Activated CD4-positive, alpha-beta T cell treated with anti-CD3 and anti-CD28 coated beads, Interleukin-2, amount 10 ng/mL, durations not matched to agents 7 days and 5 days (primary cell): ENCODE measurements at regions not wholly inside any gene's neighbourhood (a gene's known extent, or its start where the extent isn't known, plus 50 kb on each side); places are given as distances from the start of the nearest gene placed in this dataset.

ENCODE experiments used
- CTCF ChIA-PET: fragments of 350-600 bp; sonication (Branson Sonifier 250); formaldehyde crosslinking; loops from one replicate; lab custom pipeline; 2021; ENCODE audit warnings: antibody characterized with exemption; lab: Charles Lee
- POLR2A ChIA-PET: fragments of 350-600 bp; sonication (Branson Sonifier 250); formaldehyde crosslinking; loops from one replicate; lab custom pipeline; 2021; ENCODE audit warnings: antibody characterized with exemption; lab: Charles Lee
- DNase-seq: peaks from one replicate; pipeline ENCODE4 v3.0.0-alpha.2; 2020
- H3K27ac Mint-ChIP-seq: one replicate; pipeline ENCODE4 v1.8.0; 2021; ENCODE audit warnings: mild to moderate bottlenecking, moderate library complexity, mixed read lengths
- H3K27me3 Mint-ChIP-seq: one replicate; pipeline ENCODE4 v1.8.0; 2021; ENCODE audit warnings: mixed read lengths
- H3K36me3 Mint-ChIP-seq: one replicate; pipeline ENCODE4 v1.8.0; 2021; ENCODE audit warnings: low read depth, mixed read lengths
- H3K4me1 Mint-ChIP-seq: one replicate; pipeline ENCODE4 v1.8.0; 2021; ENCODE audit warnings: mixed read lengths
- H3K4me3 Mint-ChIP-seq: one replicate; pipeline ENCODE4 v1.8.0; 2021; ENCODE audit warnings: mild to moderate bottlenecking, moderate library complexity, mixed read lengths
- H3K9me3 Mint-ChIP-seq: one replicate; pipeline ENCODE4 v1.8.0; 2021; ENCODE audit warnings: mixed read lengths

GRCh38 chr18:73045037-73045436 lies 177.2 kb upstream of the NETO1 start:
- Mint-ChIP-seq H3K4me3 (no peak overlapping the region), H3K36me3 (no peaks in the 10 kb centered on the region)

GRCh38 chr18:73043611-73044010 lies 175.8 kb upstream of the NETO1 start:
- CTCF ChIA-PET = no interaction called here
- no peaks in the 10 kb centered on the region for H3K9me3 Mint-ChIP-seq
- H3K27me3 Mint-ChIP-seq = no peaks in the 10 kb centered on the region
- no peak for DNase-seq
- no peak overlapping the region for H3K4me3 Mint-ChIP-seq
- H3K4me1 Mint-ChIP-seq = no peaks in the 10 kb centered on the region
- POLR2A ChIA-PET = no interaction called here
- H3K36me3 Mint-ChIP-seq = no peaks in the 10 kb centered on the region
- no peak overlapping the region for H3K27ac Mint-ChIP-seq

More at GRCh38 chr18:73045037-73045436, 177.2 kb upstream of the NETO1 start:
- Mint-ChIP-seq H3K9me3 (no peaks in the 10 kb centered on the region), H3K27me3 (no peaks in the 10 kb centered on the region), H3K4me1 (no peaks in the 10 kb centered on the region), H3K27ac (no peak overlapping the region)
- ChIA-PET POLR2A (no interaction called here), CTCF (no interaction called here)
- DNase-seq = no peak

- no peak for DNase-seq
- ChIA-PET CTCF (no interaction called here), POLR2A (no interaction called here)
- Mint-ChIP-seq H3K9me3 (no peaks in the 10 kb centered on the region), H3K27ac (no peak overlapping the region), H3K4me3 (no peak overlapping the region), H3K36me3 (no peaks in the 10 kb centered on the region), H3K4me1 (no peaks in the 10 kb centered on the region), H3K27me3 (no peaks in the 10 kb centered on the region)
Measured at GRCh38 chr18:73043211-73043610, 175.4 kb upstream of the NETO1 start.

GRCh38 chr18:73040247-73040646 lies 172.5 kb upstream of the NETO1 start:
- Mint-ChIP-seq H3K9me3 (no peaks in the 10 kb centered on the region), H3K4me1 (no peaks in the 10 kb centered on the region), H3K4me3 (no peak overlapping the region), H3K36me3 (no peaks in the 10 kb centered on the region), H3K27ac (no peak overlapping the region), H3K27me3 (no peaks in the 10 kb centered on the region)
- no peak for DNase-seq
- ChIA-PET CTCF (no interaction called here), POLR2A (no interaction called here)

- H3K4me1 Mint-ChIP-seq = no peaks in the 10 kb centered on the region
- no peak overlapping the region for H3K27ac Mint-ChIP-seq
- no peaks in the 10 kb centered on the region for H3K27me3 Mint-ChIP-seq
- POLR2A ChIA-PET = no interaction called here
- DNase-seq = no peak
- H3K4me3 Mint-ChIP-seq = no peak overlapping the region
- CTCF ChIA-PET = no interaction called here
- no peaks in the 10 kb centered on the region for H3K36me3 Mint-ChIP-seq
- H3K9me3 Mint-ChIP-seq = peaks cover 2% of the 10 kb centered on the region
Measured at GRCh38 chr18:73038336-73038735, 170.5 kb upstream of the NETO1 start.

- CTCF ChIA-PET = no interaction called here
- POLR2A ChIA-PET = no interaction called here
- Mint-ChIP-seq H3K4me3 (no peak overlapping the region), H3K36me3 (no peaks in the 10 kb centered on the region), H3K27me3 (no peaks in the 10 kb centered on the region), H3K4me1 (no peaks in the 10 kb centered on the region), H3K9me3 (peaks cover 10% of the 10 kb centered on the region), H3K27ac (no peak overlapping the region)
- no peak for DNase-seq
Measured at GRCh38 chr18:73023975-73024374, 156.2 kb upstream of the NETO1 start.

GRCh38 chr18:73009691-73010090 lies 141.9 kb upstream of the NETO1 start:
- no peaks in the 10 kb centered on the region for H3K4me1 Mint-ChIP-seq
- CTCF ChIA-PET = no interaction called here

GRCh38 chr18:73007915-73008308 lies 140.1 kb upstream of the NETO1 start:
- Mint-ChIP-seq H3K27me3 (no peaks in the 10 kb centered on the region), H3K4me1 (no peaks in the 10 kb centered on the region), H3K9me3 (peaks cover 6% of the 10 kb centered on the region), H3K27ac (no peak overlapping the region), H3K4me3 (no peak overlapping the region), H3K36me3 (no peaks in the 10 kb centered on the region)
- POLR2A ChIA-PET = no interaction called here
- DNase-seq = no peak
- CTCF ChIA-PET = no interaction called here

More at GRCh38 chr18:73009691-73010090, 141.9 kb upstream of the NETO1 start:
- H3K27ac Mint-ChIP-seq = no peak overlapping the region
- no peaks in the 10 kb centered on the region for H3K36me3 Mint-ChIP-seq
- H3K9me3 Mint-ChIP-seq = peaks cover 6% of the 10 kb centered on the region
- POLR2A ChIA-PET = no interaction called here
- H3K27me3 Mint-ChIP-seq = no peaks in the 10 kb centered on the region
- no peak for DNase-seq
- H3K4me3 Mint-ChIP-seq = no peak overlapping the region

- no peak for DNase-seq
- ChIA-PET CTCF (no interaction called here), POLR2A (no interaction called here)
- H3K4me1 Mint-ChIP-seq = no peaks in the 10 kb centered on the region
- H3K4me3 Mint-ChIP-seq = no peak overlapping the region
- peaks cover 3% of the 10 kb centered on the region for H3K9me3 Mint-ChIP-seq
- no peak overlapping the region for H3K27ac Mint-ChIP-seq
- H3K36me3 Mint-ChIP-seq = no peaks in the 10 kb centered on the region
- no peaks in the 10 kb centered on the region for H3K27me3 Mint-ChIP-seq
Measured at GRCh38 chr18:73007195-73007914, 139.6 kb upstream of the NETO1 start.

- CTCF ChIA-PET = no interaction called here
- no peaks in the 10 kb centered on the region for H3K27me3 Mint-ChIP-seq
Measured at GRCh38 chr18:73006331-73006730, 138.5 kb upstream of the NETO1 start.

GRCh38 chr18:73004260-73004659 lies 136.5 kb upstream of the NETO1 start:
- H3K4me1 Mint-ChIP-seq = no peaks in the 10 kb centered on the region
- no peak overlapping the region for H3K27ac Mint-ChIP-seq
- no peak overlapping the region for H3K4me3 Mint-ChIP-seq
- no peak for DNase-seq
- no peaks in the 10 kb centered on the region for H3K36me3 Mint-ChIP-seq
- H3K27me3 Mint-ChIP-seq = no peaks in the 10 kb centered on the region
- ChIA-PET CTCF (no interaction called here), POLR2A (no interaction called here)
- no peaks in the 10 kb centered on the region for H3K9me3 Mint-ChIP-seq

More at GRCh38 chr18:73006331-73006730, 138.5 kb upstream of the NETO1 start:
- H3K9me3 Mint-ChIP-seq = peaks cover 3% of the 10 kb centered on the region
- POLR2A ChIA-PET = no interaction called here
- no peaks in the 10 kb centered on the region for H3K36me3 Mint-ChIP-seq
- no peak overlapping the region for H3K27ac Mint-ChIP-seq
- H3K4me3 Mint-ChIP-seq = no peak overlapping the region
- no peaks in the 10 kb centered on the region for H3K4me1 Mint-ChIP-seq
- no peak for DNase-seq

- ChIA-PET CTCF (no interaction called here), POLR2A (no interaction called here)
Measured at GRCh38 chr18:72999971-73000607, 132.3 kb upstream of the NETO1 start.

GRCh38 chr18:72995558-72995957 lies 127.8 kb upstream of the NETO1 start:
- H3K4me1 Mint-ChIP-seq = no peaks in the 10 kb centered on the region
- H3K36me3 Mint-ChIP-seq = no peaks in the 10 kb centered on the region
- no peak overlapping the region for H3K27ac Mint-ChIP-seq
- no peak for DNase-seq
- ChIA-PET CTCF (interaction anchor here (0.6 kb wide), 1 partner anchor 785 kb away, joined by 4 read pairs; no protein-coding TSS in a partner anchor), POLR2A (no interaction called here)
- H3K9me3 Mint-ChIP-seq = no peaks in the 10 kb centered on the region
- no peak overlapping the region for H3K4me3 Mint-ChIP-seq
- H3K27me3 Mint-ChIP-seq = no peaks in the 10 kb centered on the region

More at GRCh38 chr18:72999971-73000607, 132.3 kb upstream of the NETO1 start:
- no peaks in the 10 kb centered on the region for H3K27me3 Mint-ChIP-seq
- H3K9me3 Mint-ChIP-seq = no peaks in the 10 kb centered on the region
- H3K36me3 Mint-ChIP-seq = no peaks in the 10 kb centered on the region
- DNase-seq = no peak
- no peaks in the 10 kb centered on the region for H3K4me1 Mint-ChIP-seq
- no peak overlapping the region for H3K4me3 Mint-ChIP-seq
- H3K27ac Mint-ChIP-seq = no peak overlapping the region
